ENCODE measurements at regions not wholly inside any gene's neighbourhood (a gene's known extent, or its start where the extent isn't known, plus 50 kb on each side); places are given as distances from the start of the nearest gene placed in this dataset.
"Not testable (repeated sequence)": the region's sequence is repeated elsewhere in the genome, so short reads cannot be mapped to it uniquely, and the experiment has no call there.

DNA sequence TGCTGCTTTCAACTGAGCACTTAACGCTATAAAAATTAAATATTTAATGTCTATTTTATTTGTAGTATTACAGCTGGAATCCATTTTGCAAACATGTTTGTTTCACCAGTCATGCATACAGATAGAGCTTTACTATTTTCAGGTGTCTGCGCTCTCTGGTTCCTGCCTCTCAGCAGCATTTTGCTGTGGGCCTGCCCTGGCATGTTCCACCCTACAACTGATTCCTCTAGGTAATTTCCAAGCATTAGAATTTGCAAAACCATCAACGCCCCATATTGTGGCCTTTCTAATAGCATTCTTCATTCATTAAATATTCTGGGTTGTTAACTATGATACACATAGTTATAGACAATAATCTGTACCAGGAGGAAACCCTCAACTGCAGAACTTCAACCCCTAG is 266.4 kb upstream of the DLGAP1 start:
- H3K4me3 Mint-ChIP-seq, result no peak overlapping the region
- no peak for ATAC-seq
- H3K9me3 Mint-ChIP-seq, result peaks cover 0 to 35% (median 5%) of the 10 kb centered on the region in 9 donors
- DNase-seq, result no peak
- no peaks in the 10 kb centered on the region for H3K4me1 Mint-ChIP-seq
- H3K27me3 Mint-ChIP-seq, result no peaks in the 10 kb centered on the region
- no peak overlapping the region for H3K27ac Mint-ChIP-seq
- POLR2A ChIA-PET, result no interaction called here
- H3K36me3 Mint-ChIP-seq, result no peaks in the 10 kb centered on the region

DNA sequence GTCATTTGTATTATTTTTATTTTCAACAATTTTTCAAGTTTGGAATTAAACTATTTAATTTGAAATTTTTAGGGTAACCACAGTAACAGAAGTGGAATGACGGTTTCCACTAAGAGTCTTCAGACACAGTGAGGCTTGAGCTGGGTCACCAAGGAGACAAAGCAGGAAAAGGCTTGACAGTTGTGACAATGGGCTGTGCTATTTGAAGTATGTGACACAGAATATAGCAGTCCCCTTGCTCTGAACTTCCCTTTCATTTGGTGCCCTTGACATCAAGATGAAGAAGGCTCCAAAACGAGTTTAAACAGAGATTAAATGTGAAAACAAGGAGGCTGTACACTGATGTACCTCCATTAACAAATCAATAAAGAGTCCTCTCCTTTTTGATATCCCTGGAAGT is 265.4 kb upstream of the DLGAP1 start:
- no peak for ATAC-seq
- POLR2A ChIA-PET, result no interaction called here
- H3K4me3 Mint-ChIP-seq, result no peak overlapping the region
- H3K36me3 Mint-ChIP-seq, result no peaks in the 10 kb centered on the region
- H3K4me1 Mint-ChIP-seq, result no peaks in the 10 kb centered on the region
- no peaks in the 10 kb centered on the region for H3K27me3 Mint-ChIP-seq
- H3K27ac Mint-ChIP-seq, result no peak overlapping the region
- no peak for DNase-seq
- peaks cover 0 to 32% (median 3%) of the 10 kb centered on the region in 9 donors for H3K9me3 Mint-ChIP-seq

DNA sequence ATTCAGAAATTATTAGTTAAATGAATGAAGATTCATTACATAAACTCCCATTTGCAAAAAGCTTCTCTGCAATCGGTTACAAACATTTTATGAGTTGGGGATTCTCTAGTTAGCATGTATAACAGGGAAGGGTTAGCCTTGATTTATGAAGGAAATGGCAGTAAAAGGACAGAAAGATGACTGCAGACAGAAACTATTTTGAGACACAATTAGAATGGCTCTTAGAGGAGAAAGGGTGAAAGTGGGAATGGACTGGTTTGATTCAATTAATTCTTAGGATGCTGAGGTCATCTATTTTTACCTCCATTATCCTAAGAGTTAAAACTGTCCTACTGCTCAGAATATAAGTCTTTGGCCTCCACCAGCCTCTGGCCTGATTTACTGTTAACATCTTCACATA is 250.8 kb upstream of the DLGAP1 start:
- no peaks in the 10 kb centered on the region for H3K27me3 Mint-ChIP-seq
- no peak overlapping the region for H3K4me3 Mint-ChIP-seq
- DNase-seq (no peak), ATAC-seq (no peak)
- H3K36me3 Mint-ChIP-seq, result peaks cover 0 to 3% (median 0%) of the 10 kb centered on the region in 3 donors
- no peak overlapping the region for H3K27ac Mint-ChIP-seq
- POLR2A ChIA-PET, result no interaction called here
- H3K9me3 Mint-ChIP-seq, result peaks cover 0 to 34% (median 6%) of the 10 kb centered on the region in 9 donors
- H3K4me1 Mint-ChIP-seq, result no peaks in the 10 kb centered on the region

DNA sequence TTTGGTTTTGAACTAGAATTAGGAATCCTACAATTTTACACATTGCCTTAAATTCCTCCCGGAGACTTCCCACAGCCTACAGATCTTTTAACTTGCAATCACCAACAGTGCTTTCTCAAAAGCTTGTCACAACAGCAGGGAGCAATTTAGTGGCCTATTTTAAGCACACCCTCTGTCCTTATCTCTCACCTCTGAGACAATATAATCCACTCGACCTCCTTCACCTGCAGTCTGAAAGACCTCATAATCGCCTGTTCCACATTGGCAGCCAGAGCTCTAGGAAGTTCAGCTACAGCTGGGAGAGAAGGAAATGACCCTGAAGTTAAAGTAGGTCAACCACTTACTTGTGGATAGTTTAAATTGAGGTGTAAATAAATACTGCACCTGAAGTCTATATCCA is 249.7 kb upstream of the DLGAP1 start:
- peaks cover 0 to 3% (median 0%) of the 10 kb centered on the region in 3 donors for H3K36me3 Mint-ChIP-seq
- H3K4me1 Mint-ChIP-seq, result no peaks in the 10 kb centered on the region
- peaks cover 0 to 34% (median 6%) of the 10 kb centered on the region in 9 donors for H3K9me3 Mint-ChIP-seq
- DNase-seq (no peak), ATAC-seq (no peak)
- POLR2A ChIA-PET, result no interaction called here
- no peak overlapping the region for H3K4me3 Mint-ChIP-seq
- H3K27me3 Mint-ChIP-seq, result no peaks in the 10 kb centered on the region
- no peak overlapping the region for H3K27ac Mint-ChIP-seq

DNA sequence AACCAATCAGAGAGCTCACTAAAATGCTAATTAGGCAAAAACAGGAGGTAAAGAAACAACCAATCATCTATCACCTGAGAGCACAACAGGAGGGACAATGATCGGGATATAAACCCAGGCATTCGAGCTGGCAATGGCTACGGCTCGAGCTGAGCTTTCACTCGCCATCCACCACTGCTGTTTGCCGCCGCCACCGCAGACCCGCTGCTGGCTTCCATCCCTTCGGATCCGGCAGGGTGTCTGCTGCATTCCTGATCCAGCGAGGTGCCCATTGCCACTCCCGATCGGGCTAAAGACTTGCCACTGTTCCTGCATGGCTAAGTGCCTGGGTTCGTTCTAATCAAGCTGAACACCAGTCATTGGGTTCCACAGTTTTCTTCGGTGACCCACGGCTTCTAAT is 236.7 kb upstream of the DLGAP1 start:
- POLR2A ChIA-PET, result no interaction called here
- Mint-ChIP-seq H3K4me1 (no peaks in the 10 kb centered on the region), H3K36me3 (peaks cover 0 to 4% (median 0%) of the 10 kb centered on the region in 3 donors), H3K27me3 (peaks cover 0 to 2% (median 0%) of the 10 kb centered on the region in 5 donors), H3K27ac (no peak overlapping the region), H3K9me3 (peaks cover 0 to 53% (median 21%) of the 10 kb centered on the region in 9 donors), H3K4me3 (no peak overlapping the region)
- ATAC-seq, result no peak
- DNase-seq, result no peak

DNA sequence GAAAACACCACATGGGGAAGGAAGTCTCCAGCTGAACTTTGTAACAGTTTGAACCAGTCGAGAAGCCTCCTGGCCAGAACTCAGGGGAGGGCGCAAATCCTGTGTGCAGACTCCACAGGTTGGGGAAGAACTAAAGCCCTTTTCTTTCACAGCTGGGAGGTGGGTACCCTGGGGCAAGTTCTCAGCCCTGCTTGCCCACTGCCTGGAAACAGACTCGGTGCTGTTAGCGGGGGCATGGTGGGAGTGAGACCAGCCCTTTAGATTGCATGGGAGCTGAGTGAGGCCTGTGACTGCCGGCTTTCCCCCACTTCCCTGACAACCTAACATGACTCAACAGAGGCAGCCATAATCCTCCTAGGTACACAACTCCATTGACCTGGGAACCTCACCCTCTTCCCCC is 223.6 kb upstream of the DLGAP1 start:
- ATAC-seq, POLR2A ChIA-PET, H3K4me3 Mint-ChIP-seq, H3K36me3 Mint-ChIP-seq, H3K4me1 Mint-ChIP-seq, DNase-seq, H3K27me3 Mint-ChIP-seq, H3K27ac Mint-ChIP-seq: not testable (repeated sequence)
- peaks cover 2 to 42% (median 13%) of the 10 kb centered on the region in 9 donors for H3K9me3 Mint-ChIP-seq

DNA sequence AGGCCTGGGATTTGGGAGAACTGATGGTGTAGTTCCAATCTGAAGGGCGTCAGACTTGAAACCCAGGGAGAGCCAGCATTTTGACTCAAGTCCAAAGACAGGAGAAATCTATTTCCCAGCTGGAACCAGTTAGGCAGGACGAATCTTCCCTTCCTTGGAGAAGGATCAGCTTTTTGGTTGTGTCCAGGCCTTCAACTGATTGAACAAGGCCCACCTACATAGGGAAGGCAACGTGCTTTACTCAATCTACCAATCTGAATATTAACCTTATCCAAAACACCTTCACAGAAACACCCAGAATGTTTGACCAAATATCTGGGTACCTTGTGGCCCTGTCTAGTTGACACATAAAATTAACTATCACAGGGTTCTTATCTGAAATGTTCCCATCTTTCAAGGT is 221.9 kb upstream of the DLGAP1 start:
- ATAC-seq (no peak), DNase-seq (no peak)
- Mint-ChIP-seq H3K27me3 (no peaks in the 10 kb centered on the region), H3K9me3 (peaks cover 0 to 56% (median 11%) of the 10 kb centered on the region in 9 donors), H3K4me3 (no peak overlapping the region), H3K36me3 (peaks cover 0 to 4% (median 0%) of the 10 kb centered on the region in 3 donors), H3K27ac (no peak overlapping the region), H3K4me1 (no peaks in the 10 kb centered on the region)
- POLR2A ChIA-PET, result no interaction called here

DNA sequence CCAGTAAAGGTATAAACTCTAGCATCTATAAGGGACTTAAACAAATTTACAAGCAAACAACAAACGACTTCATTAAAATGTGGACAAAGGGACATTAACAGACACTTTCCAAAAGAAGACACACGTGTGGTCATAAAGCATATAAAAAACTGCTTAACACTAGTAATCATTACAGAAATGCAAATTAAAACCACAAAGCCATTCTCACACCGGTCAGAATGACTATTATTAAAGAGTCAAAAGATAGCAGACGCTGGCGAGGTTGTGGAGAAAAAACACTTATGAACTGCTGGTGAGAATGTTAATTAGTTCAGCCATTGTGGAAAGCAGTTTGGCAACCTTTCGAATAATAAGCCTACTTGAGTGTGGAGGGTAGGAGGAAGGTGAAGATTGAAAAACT is 217.1 kb upstream of the DLGAP1 start:
- no peak for DNase-seq
- H3K27me3 Mint-ChIP-seq, result no peaks in the 10 kb centered on the region
- peaks cover 0 to 22% (median 0%) of the 10 kb centered on the region in 3 donors for H3K36me3 Mint-ChIP-seq
- POLR2A ChIA-PET, result no interaction called here
- H3K27ac Mint-ChIP-seq, result no peak overlapping the region
- no peak for ATAC-seq
- peaks cover 8 to 46% (median 31%) of the 10 kb centered on the region in 9 donors for H3K9me3 Mint-ChIP-seq
- no peak overlapping the region for H3K4me3 Mint-ChIP-seq
- H3K4me1 Mint-ChIP-seq, result no peaks in the 10 kb centered on the region

DNA sequence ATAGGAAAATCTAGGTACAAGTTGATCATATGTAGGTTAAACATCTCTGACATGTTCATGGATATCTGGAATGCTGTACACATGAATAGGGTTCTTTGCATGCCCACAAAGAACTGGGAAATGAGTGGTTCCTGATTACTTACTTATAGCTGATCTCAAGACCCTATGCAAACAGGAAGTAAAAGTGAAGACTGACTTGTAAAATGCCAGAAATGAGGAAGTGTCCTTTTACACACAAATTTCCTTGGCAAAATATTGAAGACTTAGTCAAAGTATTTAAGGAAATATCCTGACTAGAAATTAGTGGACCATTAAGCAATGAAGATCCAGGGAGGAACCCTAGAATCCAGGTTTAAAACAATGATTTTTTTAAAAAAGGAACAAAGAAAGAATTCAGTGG is 203.7 kb upstream of the DLGAP1 start:
- H3K36me3 Mint-ChIP-seq, result no peaks in the 10 kb centered on the region
- no peaks in the 10 kb centered on the region for H3K27me3 Mint-ChIP-seq
- no peak for DNase-seq
- ATAC-seq, result no peak
- H3K4me1 Mint-ChIP-seq, result no peaks in the 10 kb centered on the region
- H3K9me3 Mint-ChIP-seq, result peaks cover 0 to 30% (median 8%) of the 10 kb centered on the region in 9 donors
- no peak overlapping the region for H3K27ac Mint-ChIP-seq
- POLR2A ChIA-PET, result no interaction called here
- H3K4me3 Mint-ChIP-seq, result no peak overlapping the region

DNA sequence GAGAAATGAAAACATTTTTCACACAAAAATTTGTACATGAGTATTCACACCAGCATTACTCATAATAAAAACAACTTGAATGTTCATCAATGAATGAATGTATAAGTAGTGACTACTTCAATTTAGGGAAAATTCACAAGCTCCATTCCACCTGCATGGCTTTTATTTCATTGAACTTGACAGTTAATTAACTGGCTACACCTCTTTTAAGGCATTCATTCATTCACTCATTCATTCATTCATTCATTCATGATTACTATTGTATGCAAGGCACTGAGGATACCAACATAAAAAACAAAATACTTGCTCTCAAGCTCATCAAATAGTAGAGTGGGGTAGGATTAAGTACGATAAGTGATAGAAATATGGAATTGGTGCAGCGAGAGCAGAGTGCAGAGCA is 198.3 kb upstream of the DLGAP1 start:
- ATAC-seq (no peak), DNase-seq (no peak)
- Mint-ChIP-seq H3K27me3 (peaks cover 0 to 1% (median 0%) of the 10 kb centered on the region in 5 donors), H3K9me3 (peaks cover 0 to 13% (median 5%) of the 10 kb centered on the region in 9 donors), H3K27ac (no peak overlapping the region), H3K4me1 (no peaks in the 10 kb centered on the region), H3K4me3 (no peak overlapping the region), H3K36me3 (no peaks in the 10 kb centered on the region)
- POLR2A ChIA-PET, result no interaction called here

DNA sequence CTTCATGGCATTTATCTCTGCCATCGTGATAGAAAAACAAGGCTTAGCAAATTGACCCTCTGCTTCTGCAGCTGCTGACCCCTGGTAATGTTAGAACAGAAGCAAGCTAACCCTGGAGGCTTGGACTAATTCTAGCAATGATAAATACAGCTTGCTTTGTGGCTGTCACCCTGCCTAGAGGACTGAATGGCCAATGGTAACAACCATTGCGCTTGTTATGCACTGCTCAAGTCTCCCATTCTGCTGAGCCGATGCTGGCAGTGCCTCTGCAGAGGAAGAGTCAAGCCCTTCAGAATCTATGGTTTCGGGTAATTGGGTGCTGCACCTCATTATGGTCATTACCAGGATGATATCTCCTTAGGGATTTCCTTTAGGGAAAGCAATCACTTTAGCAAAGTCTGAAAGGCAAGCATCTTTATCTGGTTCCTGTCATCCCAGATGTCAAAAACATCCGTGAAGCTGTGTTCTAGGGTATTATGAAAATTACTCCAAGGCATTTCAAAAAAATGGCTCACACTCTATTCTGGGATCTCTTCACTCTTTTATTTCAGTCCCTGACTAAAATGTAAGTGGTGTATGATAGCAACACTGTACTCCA is 186.8 kb upstream of the DLGAP1 start:
- Mint-ChIP-seq H3K4me1 (no peaks in the 10 kb centered on the region), H3K27me3 (no peaks in the 10 kb centered on the region)
- POLR2A ChIA-PET, result no interaction called here

DNA sequence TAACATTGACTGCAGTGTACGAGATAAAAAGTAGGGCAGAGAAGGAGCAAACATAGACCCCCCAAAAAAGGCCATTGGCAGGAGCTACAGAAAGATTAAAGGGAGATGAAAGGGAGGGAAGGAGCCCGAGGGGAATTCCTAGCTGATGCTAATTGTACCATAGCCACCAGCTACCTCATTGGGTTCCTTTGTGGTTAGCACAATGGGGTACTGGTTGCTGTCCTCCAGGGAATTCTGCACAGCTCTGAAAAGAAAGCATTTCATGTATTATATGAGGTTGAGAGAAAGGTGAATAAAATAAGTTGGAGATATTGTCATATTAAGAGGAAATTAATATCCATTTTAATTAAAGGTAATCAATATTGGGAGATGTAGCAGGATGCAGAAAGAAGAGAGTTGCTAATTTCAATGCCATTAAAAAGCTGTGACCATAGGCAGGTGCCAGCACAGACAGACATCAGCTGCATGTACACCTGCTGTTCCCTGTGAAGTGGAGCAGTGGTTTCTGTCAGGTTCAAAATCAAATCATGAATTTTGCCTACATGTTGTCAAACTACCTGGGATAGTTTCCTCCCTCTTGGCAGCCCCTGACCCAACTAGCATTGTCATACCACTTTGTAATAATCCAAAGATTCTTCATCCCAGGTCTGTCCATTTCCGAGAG is 185.4 kb upstream of the DLGAP1 start:
- ATAC-seq, result no peak
- Mint-ChIP-seq H3K4me1 (peaks cover 0 to 2% (median 0%) of the 10 kb centered on the region in 4 donors), H3K27ac (no peak overlapping the region), H3K27me3 (no peaks in the 10 kb centered on the region), H3K4me3 (no peak overlapping the region), H3K9me3 (peaks cover 0 to 17% (median 3%) of the 10 kb centered on the region in 9 donors), H3K36me3 (no peaks in the 10 kb centered on the region)
- no peak for DNase-seq
- POLR2A ChIA-PET, result no interaction called here

More for the DNA sequence above, 186.8 kb upstream of the DLGAP1 start:
- Mint-ChIP-seq H3K9me3 (peaks cover 0 to 17% (median 4%) of the 10 kb centered on the region in 9 donors), H3K27ac (no peak overlapping the region), H3K36me3 (no peaks in the 10 kb centered on the region), H3K4me3 (no peak overlapping the region)
- ATAC-seq (no peak), DNase-seq (no peak)

DNA sequence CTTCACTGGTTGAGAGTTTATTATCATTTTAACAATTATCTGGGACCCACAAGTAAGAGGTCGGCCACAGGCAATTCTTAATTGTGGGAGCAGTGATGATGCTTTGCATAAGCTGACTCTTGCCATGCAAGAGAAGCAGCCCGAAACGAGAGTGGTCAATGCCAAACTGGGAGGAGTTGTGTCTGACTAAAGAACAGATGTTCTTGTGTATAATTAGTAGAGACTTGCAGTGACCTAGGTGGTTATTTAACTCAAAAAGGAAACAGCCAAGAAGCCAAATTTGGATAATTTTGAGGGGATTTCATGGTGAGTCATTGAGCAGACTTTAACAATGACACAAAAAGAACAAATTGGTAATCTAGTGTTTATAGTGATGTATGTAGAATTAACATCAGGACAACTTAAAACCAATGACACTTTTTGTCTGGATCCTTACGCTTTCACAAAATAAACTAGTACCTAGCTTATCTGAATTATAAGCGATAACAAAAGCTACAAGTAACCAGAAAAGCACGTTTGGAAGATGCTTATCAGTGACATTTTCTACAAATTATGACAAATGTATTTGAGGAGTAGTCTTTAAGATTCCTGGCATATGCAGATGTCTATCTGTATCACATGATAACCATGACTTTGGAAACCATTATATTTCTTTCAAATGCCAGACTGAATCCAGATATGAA is 184.7 kb upstream of the DLGAP1 start:
- ATAC-seq (no peak), DNase-seq (no peak)
- no peaks in the 10 kb centered on the region for H3K27me3 Mint-ChIP-seq
- no peak overlapping the region for H3K4me3 Mint-ChIP-seq
- H3K36me3 Mint-ChIP-seq, result no peaks in the 10 kb centered on the region
- H3K27ac Mint-ChIP-seq, result no peak overlapping the region
- POLR2A ChIA-PET, result no interaction called here
- peaks cover 0 to 2% (median 0%) of the 10 kb centered on the region in 4 donors for H3K4me1 Mint-ChIP-seq
- H3K9me3 Mint-ChIP-seq, result peaks cover 0 to 21% (median 6%) of the 10 kb centered on the region in 9 donors
